Endothelial cell of umbilical vein (primary cell): ENCODE measurements at regions not wholly inside any gene's neighbourhood (a gene's known extent, or its start where the extent isn't known, plus 50 kb on each side); places are given as distances from the start of the nearest gene placed in this dataset.

Experiments used
- BruUV-seq: library from RNA; stranded (reverse); fragments of 400-500 nt; replicated peaks from 2 replicates; lab custom pipeline; 2021; lab: Mats Ljungman, UMichigan
- CTCF ChIA-PET: fragments of 300-600, 350-600 bp; sonication (Branson Sonifier 250); formaldehyde crosslinking; loops from one replicate; lab custom pipeline; 2021; ENCODE audit warnings: antibody characterized with exemption, inconsistent platforms; lab: Charles Lee
- POLR2A ChIA-PET: fragments of 300-600, 350-600 bp; sonication (Branson Sonifier 250); formaldehyde crosslinking; loops from one replicate; lab custom pipeline; 2021; ENCODE audit warnings: antibody characterized with exemption, inconsistent platforms; lab: Charles Lee
- DNase-seq: peaks from one replicate; pipeline ENCODE4 v3.0.0-alpha.2; 2011; ENCODE audit warnings: low read depth, low spot score
- FAIRE-seq: peaks from 2 replicates; lab custom pipeline; 2011; peaks lifted over from hg19 to GRCh38; lab: Jason Lieb, UNC
- H2AFZ ChIP-seq: 2 replicates; pipeline ENCODE4 v1.6.0; 2012; ENCODE audit warnings: low read depth, low read length, control low read depth, inconsistent platforms
- H3K27ac ChIP-seq: 2 replicates; pipeline ENCODE4 v1.5.1; 2011; ENCODE audit warnings: low read depth, mild to moderate bottlenecking, control low read depth, low read length, moderate library complexity; ENCODE audit not compliant: insufficient read depth
- H3K27me3 ChIP-seq, 2 experiments: 2 replicates each; pipeline versions ENCODE4 v1.6.0 to v1.6.1; 2011; ENCODE audit warnings: low read length in 2 of 2, mixed read lengths in 1 of 2; ENCODE audit not compliant: control insufficient read depth in 2 of 2, insufficient read depth in 2 of 2
- H3K36me3 ChIP-seq, 2 experiments: 2 replicates in 1 of 2; 3 replicates in 1 of 2; pipeline ENCODE4 v1.5.1; 2011; ENCODE audit warnings: low read length in 2 of 2, mild to moderate bottlenecking in 1 of 2, moderate library complexity in 1 of 2; ENCODE audit not compliant: control insufficient read depth in 2 of 2, insufficient read depth in 2 of 2; ENCODE audit errors: extremely low read depth in 1 of 2
- H3K4me1 ChIP-seq: 3 replicates; pipeline ENCODE4 v1.5.1; 2011; ENCODE audit warnings: mild to moderate bottlenecking, low read length; ENCODE audit not compliant: control insufficient read depth, insufficient read depth; ENCODE audit errors: extremely low read depth
- H3K4me2 ChIP-seq: 2 replicates; pipeline ENCODE4 v1.6.1; 2011; ENCODE audit warnings: low read length, control low read depth, mixed read lengths; ENCODE audit not compliant: insufficient read depth
- H3K4me3 ChIP-seq, 3 experiments: fragments of 200-600 bp in 1 of 3; sonication (generic), shearing (Covaris generic) in 1 of 3; replicated peaks in 1 of 3; 2 replicates each; pipeline ENCODE4 v1.5.1; 2011 to 2016; ENCODE audit warnings: control low read depth in 3 of 3, low read length in 3 of 3, mild to moderate bottlenecking in 2 of 3, inconsistent platforms in 1 of 3, low read depth in 1 of 3, moderate library complexity in 1 of 3; ENCODE audit not compliant: insufficient read depth in 1 of 3
- H3K79me2 ChIP-seq: 2 replicates; pipeline ENCODE4 v1.6.0; 2012; ENCODE audit warnings: low read length, inconsistent platforms; ENCODE audit not compliant: control insufficient read depth, insufficient read depth
- H3K9ac ChIP-seq: replicated peaks from 2 replicates; pipeline ENCODE3; 2011; ENCODE audit warnings: low read length, control low read depth; ENCODE audit not compliant: insufficient read depth; ENCODE audit errors: extremely low read depth
- H3K9me1 ChIP-seq: replicated peaks from 3 replicates; pipeline ENCODE4 v1.6.0; 2011; ENCODE audit warnings: mild to moderate bottlenecking, low read length; ENCODE audit not compliant: control insufficient read depth, insufficient read depth; ENCODE audit errors: extremely low read depth
- H3K9me3 ChIP-seq: replicated peaks from 2 replicates; pipeline ENCODE4 v1.5.1; 2012; ENCODE audit warnings: low read length, inconsistent platforms; ENCODE audit not compliant: control insufficient read depth, insufficient read depth
- H4K20me1 ChIP-seq: replicated peaks from 2 replicates; pipeline ENCODE3; 2011; ENCODE audit warnings: mild to moderate bottlenecking, low read length; ENCODE audit not compliant: control insufficient read depth, insufficient read depth; ENCODE audit errors: extremely low read depth
- CTCF ChIP-seq, 2 donors: IDR thresholded peaks; 1 replicate in 1 of 2; 2 replicates in 1 of 2; pipeline ENCODE4 v1.5.1; 2011; ENCODE audit warnings: low read length in 2 of 2, mild to moderate bottlenecking in 2 of 2, moderate library complexity in 2 of 2, control low read depth in 1 of 2, inconsistent platforms in 1 of 2, low read depth in 1 of 2; ENCODE audit not compliant: insufficient read depth in 1 of 2; ENCODE audit errors: extremely low read depth in 1 of 2
- EZH2 ChIP-seq: IDR thresholded peaks from 2 replicates; pipeline ENCODE4 v1.6.1; 2012; ENCODE audit warnings: borderline replicate concordance, low read depth, mild to moderate bottlenecking, moderate library complexity, low read length, inconsistent platforms; ENCODE audit not compliant: severe bottlenecking
- FOS ChIP-seq: IDR thresholded peaks from 2 replicates; pipeline ENCODE4 v1.6.1; 2011; ENCODE audit warnings: mild to moderate bottlenecking, low read length, moderate library complexity, borderline replicate concordance; ENCODE audit not compliant: insufficient read depth
- GATA2 ChIP-seq: IDR thresholded peaks from 2 replicates; pipeline ENCODE4 v1.7.0; 2011; ENCODE audit warnings: low read depth, mild to moderate bottlenecking, moderate library complexity, mixed read lengths, low read length; ENCODE audit not compliant: insufficient read length, insufficient read depth
- JUN ChIP-seq: IDR thresholded peaks from 2 replicates; pipeline ENCODE4 v1.6.1; 2011; ENCODE audit warnings: borderline replicate concordance, low read depth; ENCODE audit not compliant: insufficient read length, insufficient read depth
- MAX ChIP-seq: IDR thresholded peaks from 2 replicates; pipeline ENCODE4 v1.6.1; 2011; ENCODE audit not compliant: insufficient read depth, insufficient read length
- MYC ChIP-seq: IDR thresholded peaks from one replicate; pipeline ENCODE4 v1.6.1; 2011; ENCODE audit warnings: mild to moderate bottlenecking, low read depth, low read length
- POLR2A ChIP-seq: IDR thresholded peaks from 2 replicates; pipeline ENCODE4 v1.6.1; 2012; ENCODE audit warnings: low read depth, mild to moderate bottlenecking, control low read depth, low read length
- POLR2AphosphoS5 ChIP-seq: IDR thresholded peaks from 2 replicates; pipeline ENCODE4 v1.6.1; 2012; ENCODE audit warnings: low read depth, mild to moderate bottlenecking, control low read depth, low read length, moderate library complexity; ENCODE audit not compliant: insufficient read depth
- dilution Hi-C: fragments of 300-500 bp; cut with MboI; formaldehyde crosslinking; loops from one replicate; pipeline ENCODE4 v1.15.0; 2019; ENCODE audit warnings: low sequenced_read_pairs; ENCODE audit not compliant: extremely low pct_ligation_motif_present
- intact Hi-C: fragments of 100-400 bp; cut with micrococcal nuclease; formaldehyde crosslinking; loops from one replicate; pipeline ENCODE4 v1.10.0; 2022

GRCh38 chr2:5007596-5007995, 684.6 kb upstream of the SOX11 start:
- no peaks in the 10 kb centered on the region for H3K27me3 ChIP-seq
- ChIA-PET CTCF (no interaction called here), POLR2A (no interaction called here)
- no peak for TF ChIP-seq GATA2
- no peaks in the 10 kb centered on the region for H3K4me1 ChIP-seq
- H3K9me3 ChIP-seq: no peaks in the 10 kb centered on the region
- dilution Hi-C loops (no loop called here), intact Hi-C loops (no loop called here)
- H2AFZ ChIP-seq: no peak overlapping the region
- H3K9me1 ChIP-seq: no peaks in the 10 kb centered on the region
- H4K20me1 ChIP-seq: no peaks in the 10 kb centered on the region
- no peak overlapping the region for H3K9ac ChIP-seq
- H3K4me2 ChIP-seq: no peak overlapping the region
- FAIRE-seq: no peak
- no peaks in the 10 kb centered on the region for H3K79me2 ChIP-seq
- no peak overlapping the region for H3K27ac ChIP-seq
- no peak overlapping the region for H3K4me3 ChIP-seq
- no TSS peak for BruUV-seq
- H3K36me3 ChIP-seq: no peaks in the 10 kb centered on the region
- DNase-seq: no peak

- no peaks in the 10 kb centered on the region for H3K9me1 ChIP-seq
- FAIRE-seq (no peak), DNase-seq (no peak)
- H3K27ac ChIP-seq: no peak overlapping the region
- no peaks in the 10 kb centered on the region for H3K36me3 ChIP-seq
- no peak overlapping the region for H3K4me2 ChIP-seq
- H2AFZ ChIP-seq: no peak overlapping the region
- H3K9me3 ChIP-seq: peaks cover 12% of the 10 kb centered on the region
- no peaks in the 10 kb centered on the region for H3K4me1 ChIP-seq
- H3K4me3 ChIP-seq: no peak overlapping the region
- H3K79me2 ChIP-seq: no peaks in the 10 kb centered on the region
- CTCF ChIA-PET: no interaction called here
- H3K9ac ChIP-seq: no peak overlapping the region
- dilution Hi-C loops (no loop called here), intact Hi-C loops (no loop called here)
- no peak for TF ChIP-seq FOS
- TF ChIP-seq CTCF (IDR thresholded peaks at IDR 0.05; ENCODE audit: extremely low read depth in 1 of 2, insufficient read depth in 1 of 2, low read depth in 1 of 2, low read length in 2 of 2): no peak
- TF ChIP-seq GATA2: no peak
- TF ChIP-seq MYC: no peak
- no peak for TF ChIP-seq JUN
- TF ChIP-seq EZH2: no peak
- TF ChIP-seq MAX: no peak
- no peak for TF ChIP-seq POLR2AphosphoS5
- no peak for TF ChIP-seq POLR2A
- no peaks in the 10 kb centered on the region for H4K20me1 ChIP-seq
- BruUV-seq: no TSS peak
- POLR2A ChIA-PET: no interaction called here
- H3K27me3 ChIP-seq: no peaks in the 10 kb centered on the region
Observed at GRCh38 chr2:5019324-5019723, 672.9 kb upstream of the SOX11 start.
